Naive thymus-derived CD4-positive, alpha-beta T cell (primary cell): ENCODE measurements at regions not wholly inside any gene's neighbourhood (a gene's known extent, or its start where the extent isn't known, plus 50 kb on each side); places are given as distances from the start of the nearest gene placed in this dataset.
"Not testable (repeated sequence)": the region's sequence is repeated elsewhere in the genome, so short reads cannot be mapped to it uniquely, and the experiment has no call there.

Experiments used
- ATAC-seq: fragments of 150-1000 bp; cut with Tn5 transposase; 2 replicates; pipeline ENCODE4 v1.10.0; 2021; ENCODE audit warnings: mild to moderate bottlenecking, moderate library complexity
- CTCF ChIA-PET: fragments of 350-600 bp; sonication (Branson Sonifier 250); formaldehyde crosslinking; loops from one replicate; lab custom pipeline; 2021; ENCODE audit warnings: antibody characterized with exemption; lab: Charles Lee
- POLR2A ChIA-PET: fragments of 350-600 bp; sonication (Branson Sonifier 250); formaldehyde crosslinking; loops from one replicate; lab custom pipeline; 2021; ENCODE audit warnings: antibody characterized with exemption, inconsistent platforms; lab: Charles Lee
- DNase-seq, 9 donors: peaks; one replicate each; pipeline versions ENCODE4 v3.0.0 to v3.0.0-alpha.2; 2020 to 2022; ENCODE audit warnings: mixed read lengths in 1 of 9
- H3K27ac ChIP-seq: one replicate; pipeline ENCODE4 v1.7.0; 2013; ENCODE audit warnings: mild to moderate bottlenecking, low read depth, low read length, moderate library complexity
- H3K27me3 ChIP-seq, 2 donors: one replicate each; pipeline ENCODE4 v1.7.0; 2013; ENCODE audit warnings: low read length in 2 of 2, mild to moderate bottlenecking in 2 of 2, moderate library complexity in 2 of 2; ENCODE audit not compliant: control insufficient read depth in 2 of 2, insufficient read depth in 2 of 2
- H3K36me3 ChIP-seq, 3 experiments: 1 replicate in 2 of 3; 2 replicates in 1 of 3; pipeline ENCODE4 v1.7.0; 2013; ENCODE audit warnings: low read length in 3 of 3, mild to moderate bottlenecking in 3 of 3, moderate library complexity in 1 of 3; ENCODE audit not compliant: insufficient read depth in 3 of 3, control insufficient read depth in 2 of 3
- H3K4me1 ChIP-seq, 2 donors: one replicate each; pipeline ENCODE4 v1.7.0; 2013; ENCODE audit warnings: low read length in 2 of 2, mild to moderate bottlenecking in 2 of 2, moderate library complexity in 1 of 2; ENCODE audit not compliant: control insufficient read depth in 2 of 2, insufficient read depth in 2 of 2
- H3K4me3 ChIP-seq: 2 replicates; pipeline ENCODE4 v1.7.0; 2013; ENCODE audit warnings: mild to moderate bottlenecking, low read length
- H3K9me3 ChIP-seq, 3 experiments: 1 replicate in 2 of 3; 2 replicates in 1 of 3; pipeline ENCODE4 v1.7.0; 2013; ENCODE audit warnings: low read length in 3 of 3; ENCODE audit not compliant: control insufficient read depth in 2 of 3
- H3K27ac Mint-ChIP-seq, 9 donors: one replicate each; pipeline ENCODE4 v1.8.0; 2020 to 2022; ENCODE audit warnings: mixed read lengths in 9 of 9, mild to moderate bottlenecking in 8 of 9, moderate library complexity in 5 of 9, inconsistent platforms in 2 of 9
- H3K27me3 Mint-ChIP-seq, 5 donors: one replicate each; pipeline ENCODE4 v1.8.0; 2021 to 2022; ENCODE audit warnings: mixed read lengths in 5 of 5, mild to moderate bottlenecking in 1 of 5
- H3K36me3 Mint-ChIP-seq, 5 donors: one replicate each; pipeline ENCODE4 v1.8.0; 2020 to 2022; ENCODE audit warnings: mixed read lengths in 5 of 5, mild to moderate bottlenecking in 3 of 5, inconsistent platforms in 1 of 5
- H3K4me1 Mint-ChIP-seq, 7 donors: one replicate each; pipeline ENCODE4 v1.8.0; 2020 to 2022; ENCODE audit warnings: mixed read lengths in 7 of 7, mild to moderate bottlenecking in 3 of 7, inconsistent platforms in 1 of 7
- H3K4me3 Mint-ChIP-seq, 10 donors: one replicate each; pipeline ENCODE4 v1.8.0; 2020 to 2022; ENCODE audit warnings: mild to moderate bottlenecking in 10 of 10, mixed read lengths in 10 of 10, moderate library complexity in 6 of 10, inconsistent platforms in 2 of 10
- H3K9me3 Mint-ChIP-seq, 11 donors: one replicate each; pipeline ENCODE4 v1.8.0; 2020 to 2022; ENCODE audit warnings: mixed read lengths in 11 of 11, mild to moderate bottlenecking in 4 of 11, inconsistent platforms in 1 of 11, moderate library complexity in 1 of 11
- intact Hi-C, 2 donors: fragments of 100-400 bp; cut with micrococcal nuclease; formaldehyde crosslinking; loops; one replicate each; pipeline ENCODE4 v1.15.1; 2023

GRCh38 chr20:61094581-61094980 lies 157.5 kb upstream of the CDH4 start:
- Mint-ChIP-seq H3K36me3 (peaks cover 0 to 13% (median 0%) of the 10 kb centered on the region in 5 donors), H3K27me3 (peaks cover 0 to 15% (median 12%) of the 10 kb centered on the region in 5 donors), H3K27ac (no peak overlapping the region), H3K4me1 (no peaks in the 10 kb centered on the region), H3K4me3 (no peak overlapping the region), H3K9me3 (peaks cover 5 to 51% (median 24%) of the 10 kb centered on the region in 11 donors)
- ChIA-PET CTCF (no interaction called here), POLR2A (no interaction called here)
- intact Hi-C loops, result no loop called here
- H3K27me3 ChIP-seq, result no peaks in the 10 kb centered on the region
- no peaks in the 10 kb centered on the region for H3K4me1 ChIP-seq
- DNase-seq (no peak), ATAC-seq (no peak)
- H3K27ac ChIP-seq, result no peak overlapping the region
- H3K36me3 ChIP-seq, result no peaks in the 10 kb centered on the region
- H3K4me3 ChIP-seq, result no peak overlapping the region
- peaks cover 0 to 21% (median 0%) of the 10 kb centered on the region in 3 experiments for H3K9me3 ChIP-seq

- no peak for ATAC-seq
- peaks cover 5 to 49% (median 22%) of the 10 kb centered on the region in 11 donors for H3K9me3 Mint-ChIP-seq
- CTCF ChIA-PET, result no interaction called here
Observed at GRCh38 chr20:61096463-61096862, 155.6 kb upstream of the CDH4 start.

GRCh38 chr20:61099806-61100205 lies 152.3 kb upstream of the CDH4 start:
- Histone ChIP-seq H3K4me3 (no peak overlapping the region), H3K27me3 (no peaks in the 10 kb centered on the region), H3K36me3 (no peaks in the 10 kb centered on the region), H3K9me3 (no peaks in the 10 kb centered on the region), H3K4me1 (no peaks in the 10 kb centered on the region), H3K27ac (no peak overlapping the region)
- Mint-ChIP-seq H3K4me1 (peaks cover 0 to 8% (median 0%) of the 10 kb centered on the region in 7 donors), H3K27me3 (peaks cover 0 to 19% (median 4%) of the 10 kb centered on the region in 5 donors), H3K4me3 (no peak overlapping the region), H3K9me3 (peaks cover 0 to 25% (median 10%) of the 10 kb centered on the region in 11 donors), H3K36me3 (peaks cover 0 to 8% (median 0%) of the 10 kb centered on the region in 5 donors), H3K27ac (no peak overlapping the region)
- no peak for ATAC-seq
- ChIA-PET POLR2A (no interaction called here), CTCF (no interaction called here)
- no peak for DNase-seq
- intact Hi-C loops, result no loop called here

More at GRCh38 chr20:61096463-61096862, 155.6 kb upstream of the CDH4 start:
- no peak for DNase-seq
- Histone ChIP-seq H3K36me3 (no peaks in the 10 kb centered on the region), H3K9me3 (peaks cover 0 to 21% (median 0%) of the 10 kb centered on the region in 3 experiments), H3K4me3 (no peak overlapping the region), H3K27me3 (no peaks in the 10 kb centered on the region), H3K27ac (no peak overlapping the region), H3K4me1 (no peaks in the 10 kb centered on the region)
- H3K27me3 Mint-ChIP-seq, result peaks cover 0 to 23% (median 7%) of the 10 kb centered on the region in 5 donors
- H3K36me3 Mint-ChIP-seq, result peaks cover 0 to 13% (median 0%) of the 10 kb centered on the region in 5 donors
- POLR2A ChIA-PET, result no interaction called here
- H3K4me1 Mint-ChIP-seq, result peaks cover 0 to 3% (median 0%) of the 10 kb centered on the region in 7 donors
- intact Hi-C loops, result no loop called here
- no peak overlapping the region for H3K27ac Mint-ChIP-seq
- no peak overlapping the region for H3K4me3 Mint-ChIP-seq

- intact Hi-C loops, result no loop called here
- Histone ChIP-seq H3K4me1 (no peaks in the 10 kb centered on the region), H3K27ac (no peak overlapping the region), H3K9me3 (no peaks in the 10 kb centered on the region), H3K36me3 (no peaks in the 10 kb centered on the region), H3K4me3 (no peak overlapping the region), H3K27me3 (no peaks in the 10 kb centered on the region)
- ATAC-seq (no peak), DNase-seq (no peak)
- Mint-ChIP-seq H3K27me3 (peaks cover 0 to 25% (median 0%) of the 10 kb centered on the region in 5 donors), H3K9me3 (peaks cover 0 to 20% (median 7%) of the 10 kb centered on the region in 11 donors), H3K36me3 (peaks cover 0 to 8% (median 0%) of the 10 kb centered on the region in 5 donors), H3K4me3 (no peak overlapping the region), H3K27ac (no peak overlapping the region), H3K4me1 (peaks cover 0 to 8% (median 0%) of the 10 kb centered on the region in 7 donors)
- ChIA-PET POLR2A (no interaction called here), CTCF (no interaction called here)
Observed at GRCh38 chr20:61100489-61100888, 151.6 kb upstream of the CDH4 start.

- CTCF ChIA-PET, DNase-seq, H3K4me3 Mint-ChIP-seq, H3K9me3 ChIP-seq, H3K36me3 Mint-ChIP-seq, intact Hi-C loops, H3K27me3 ChIP-seq, H3K4me1 ChIP-seq, H3K4me3 ChIP-seq, ATAC-seq, H3K4me1 Mint-ChIP-seq, POLR2A ChIA-PET, H3K27ac ChIP-seq, H3K36me3 ChIP-seq: not testable (repeated sequence)
- peaks cover 0 to 28% (median under 1%) of the 10 kb centered on the region in 5 donors for H3K27me3 Mint-ChIP-seq
- peak overlapping the region in 1 of 9 donors; percentile 24 for H3K27ac Mint-ChIP-seq
- H3K9me3 Mint-ChIP-seq, result peaks cover 0 to 15% (median 5%) of the 10 kb centered on the region in 11 donors
Observed at GRCh38 chr20:61101321-61101720, 150.7 kb upstream of the CDH4 start.

GRCh38 chr20:61104232-61104631 lies 147.8 kb upstream of the CDH4 start:
- Histone ChIP-seq H3K27ac (no peak overlapping the region), H3K4me1 (no peaks in the 10 kb centered on the region), H3K27me3 (no peaks in the 10 kb centered on the region), H3K9me3 (no peaks in the 10 kb centered on the region), H3K4me3 (no peak overlapping the region), H3K36me3 (no peaks in the 10 kb centered on the region)
- POLR2A ChIA-PET, result no interaction called here
- Mint-ChIP-seq H3K9me3 (peaks cover 0 to 4% (median 0%) of the 10 kb centered on the region in 11 donors), H3K27ac (no peak overlapping the region), H3K4me1 (peaks cover 0 to 8% (median 0%) of the 10 kb centered on the region in 7 donors), H3K4me3 (no peak overlapping the region), H3K27me3 (peaks cover 0 to 28% (median 7%) of the 10 kb centered on the region in 5 donors), H3K36me3 (no peaks in the 10 kb centered on the region)
- ATAC-seq (no peak), DNase-seq (no peak)
- intact Hi-C loops, result no loop called here
- CTCF ChIA-PET, result no interaction called here

- CTCF ChIA-PET, result no interaction called here
- Histone ChIP-seq H3K4me1 (no peaks in the 10 kb centered on the region), H3K4me3 (no peak overlapping the region), H3K36me3 (no peaks in the 10 kb centered on the region), H3K9me3 (no peaks in the 10 kb centered on the region), H3K27ac (no peak overlapping the region), H3K27me3 (no peaks in the 10 kb centered on the region)
- no peak overlapping the region for H3K4me3 Mint-ChIP-seq
- intact Hi-C loops, result no loop called here
- H3K4me1 Mint-ChIP-seq, result peaks cover 0 to 8% (median 0%) of the 10 kb centered on the region in 7 donors
- H3K36me3 Mint-ChIP-seq, result no peaks in the 10 kb centered on the region
- DNase-seq, result no peak
- peaks cover 0 to 3% (median 0%) of the 10 kb centered on the region in 11 donors for H3K9me3 Mint-ChIP-seq
- H3K27me3 Mint-ChIP-seq, result peaks cover 0 to 25% (median 7%) of the 10 kb centered on the region in 5 donors
- POLR2A ChIA-PET, result no interaction called here
- no peak for ATAC-seq
- no peak overlapping the region for H3K27ac Mint-ChIP-seq
Observed at GRCh38 chr20:61105395-61105794, 146.7 kb upstream of the CDH4 start.
